ENCODE measurements at regions not wholly inside any gene's neighbourhood (a gene's known extent, or its start where the extent isn't known, plus 50 kb on each side); places are given as distances from the start of the nearest gene placed in this dataset.
A peak's percentile ranks its signal among the peaks of the same experiment; 100 is the strongest.

GRCh38 chr5:164013077-164013670 is 507.8 kb downstream of the MAT2B start:
- TF ChIP-seq CTCF (IDR thresholded peaks at IDR 0.05): peak; percentile 83
- no peak for TF ChIP-seq ZFX (IDR thresholded peaks at IDR 0.05; ENCODE audit: borderline replicate concordance)
